HuH-7 (cell line): ENCODE measurements at regions not wholly inside any gene's neighbourhood (a gene's known extent, or its start where the extent isn't known, plus 50 kb on each side); places are given as distances from the start of the nearest gene placed in this dataset.

ENCODE experiments used
- DNase-seq: peaks from one replicate; pipeline ENCODE4 v3.0.0; 2011; ENCODE audit warnings: low spot score

GRCh38 chr2:8571792-8572499 is 109.9 kb upstream of the ID2 start:
- DNase-seq, result peak; percentile 87

GRCh38 chr2:8572712-8573233 is 109.1 kb upstream of the ID2 start:
- no peak for DNase-seq

- DNase-seq, result peak; percentile 43
These were observed 108.5 kb upstream of the ID2 start for GRCh38 chr2:8573234-8573941.

GRCh38 chr2:8573942-8574195 is 108.0 kb upstream of the ID2 start:
- no peak for DNase-seq

- peak; percentile 53 for DNase-seq
These were observed 107.4 kb upstream of the ID2 start for GRCh38 chr2:8574196-8575037.

- DNase-seq, result no peak
These were observed 106.6 kb upstream of the ID2 start for GRCh38 chr2:8575038-8575833.

GRCh38 chr2:8575834-8576423 is 105.9 kb upstream of the ID2 start:
- no peak for DNase-seq

GRCh38 chr2:8576525-8577167 is 105.2 kb upstream of the ID2 start:
- DNase-seq, result no peak

- no peak for DNase-seq
These were observed 104.3 kb upstream of the ID2 start for GRCh38 chr2:8577573-8577972.

- no peak for DNase-seq
These were observed 103.3 kb upstream of the ID2 start for GRCh38 chr2:8578335-8579244.

- no peak for DNase-seq
These were observed 102.3 kb upstream of the ID2 start for GRCh38 chr2:8579485-8580085.

- DNase-seq, result no peak
These were observed 101.3 kb upstream of the ID2 start for GRCh38 chr2:8580316-8581233.

GRCh38 chr2:8581234-8581561 is 100.7 kb upstream of the ID2 start:
- DNase-seq, result no peak

- no peak for DNase-seq
These were observed 100.2 kb upstream of the ID2 start for GRCh38 chr2:8581601-8582041.

GRCh38 chr2:8582191-8582590 is 99.7 kb upstream of the ID2 start:
- DNase-seq, result no peak

- DNase-seq, result no peak
These were observed 99.0 kb upstream of the ID2 start for GRCh38 chr2:8582651-8583399.

GRCh38 chr2:8583400-8584173 is 98.3 kb upstream of the ID2 start:
- DNase-seq, result no peak
